Right lobe of liver (tissue), 4 donors: ENCODE measurements at regions not wholly inside any gene's neighbourhood (a gene's known extent, or its start where the extent isn't known, plus 50 kb on each side); places are given as distances from the start of the nearest gene placed in this dataset.

Source experiments
- POLR2A ChIP-seq: fragments of 450-650 bp; IDR thresholded peaks from one replicate; pipeline ENCODE4 v1.6.1; 2017; ENCODE audit warnings: antibody characterized with exemption, mild to moderate bottlenecking
- TF ChIP-seq, protein P1 (sequence below), 4 donors: fragments of 200-600 bp in 3 of 4; fragments of 450-650 bp in 1 of 4; IDR thresholded peaks; one replicate each; pipeline versions ENCODE4 v1.5.1 to v1.8.0; 2016 to 2022; ENCODE audit warnings: antibody characterized with exemption in 4 of 4, mild to moderate bottlenecking in 2 of 4
- donor health status: DM: no; HTN: no; CAD: no.
- donor health status: DM: no; HTN: no; CAD: no.
- donor health status: DM: no; HTN: yes; CAD: no.

DNA sequence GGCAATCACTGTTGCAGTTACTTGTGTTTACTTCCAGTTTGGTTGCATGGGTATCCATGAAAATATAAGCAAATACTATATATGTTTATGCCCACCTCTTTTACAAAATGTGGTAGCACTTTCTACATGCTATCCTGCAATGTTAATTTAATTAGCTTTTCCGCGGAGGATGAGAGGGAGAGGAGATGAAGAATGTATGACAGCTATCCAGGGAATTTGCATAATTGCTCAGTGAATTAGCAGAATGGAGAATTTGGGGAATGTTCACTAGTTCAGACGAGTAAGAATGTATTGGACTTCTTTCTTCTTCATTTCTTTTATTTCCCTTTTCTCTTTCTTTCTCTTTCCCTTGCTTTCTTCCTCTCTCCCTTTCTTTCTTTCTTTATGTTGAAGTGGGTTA lies 140.7 kb upstream of the SLC28A3 start:
- TF ChIP-seq, protein P1, sequence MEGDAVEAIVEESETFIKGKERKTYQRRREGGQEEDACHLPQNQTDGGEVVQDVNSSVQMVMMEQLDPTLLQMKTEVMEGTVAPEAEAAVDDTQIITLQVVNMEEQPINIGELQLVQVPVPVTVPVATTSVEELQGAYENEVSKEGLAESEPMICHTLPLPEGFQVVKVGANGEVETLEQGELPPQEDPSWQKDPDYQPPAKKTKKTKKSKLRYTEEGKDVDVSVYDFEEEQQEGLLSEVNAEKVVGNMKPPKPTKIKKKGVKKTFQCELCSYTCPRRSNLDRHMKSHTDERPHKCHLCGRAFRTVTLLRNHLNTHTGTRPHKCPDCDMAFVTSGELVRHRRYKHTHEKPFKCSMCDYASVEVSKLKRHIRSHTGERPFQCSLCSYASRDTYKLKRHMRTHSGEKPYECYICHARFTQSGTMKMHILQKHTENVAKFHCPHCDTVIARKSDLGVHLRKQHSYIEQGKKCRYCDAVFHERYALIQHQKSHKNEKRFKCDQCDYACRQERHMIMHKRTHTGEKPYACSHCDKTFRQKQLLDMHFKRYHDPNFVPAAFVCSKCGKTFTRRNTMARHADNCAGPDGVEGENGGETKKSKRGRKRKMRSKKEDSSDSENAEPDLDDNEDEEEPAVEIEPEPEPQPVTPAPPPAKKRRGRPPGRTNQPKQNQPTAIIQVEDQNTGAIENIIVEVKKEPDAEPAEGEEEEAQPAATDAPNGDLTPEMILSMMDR (IDR thresholded peaks at IDR 0.05) = no peak
- no peak for TF ChIP-seq POLR2A
